Caco-2 (cell line): ENCODE measurements at regions not wholly inside any gene's neighbourhood (a gene's known extent, or its start where the extent isn't known, plus 50 kb on each side); places are given as distances from the start of the nearest gene placed in this dataset.

Experiments used
- BruUV-seq: library from RNA; stranded (reverse); fragments of 400-500 nt; replicated peaks from 2 replicates; lab custom pipeline; 2021; lab: Mats Ljungman, UMichigan
- CTCF ChIA-PET: fragments of 300-600 bp; sonication (Branson Sonifier 250); formaldehyde crosslinking; loops from one replicate; lab custom pipeline; 2022; ENCODE audit warnings: antibody characterized with exemption; lab: Charles Lee
- POLR2A ChIA-PET: fragments of 300-600 bp; sonication (Branson Sonifier 250); formaldehyde crosslinking; loops from one replicate; lab custom pipeline; 2022; ENCODE audit warnings: antibody characterized with exemption; lab: Charles Lee
- DNase-seq, 2 experiments: peaks; one replicate each; pipeline versions ENCODE4 v3.0.0 to v3.0.0-alpha.2; 2020 to 2022
- H3K27me3 ChIP-seq: replicated peaks from 2 replicates; pipeline ENCODE4 v1.6.0; 2011; ENCODE audit warnings: low read length; ENCODE audit not compliant: control insufficient read depth, insufficient read depth
- H3K36me3 ChIP-seq: 2 replicates; pipeline ENCODE4 v1.5.1; 2011; ENCODE audit warnings: low read length; ENCODE audit not compliant: control insufficient read depth, insufficient read depth
- H3K4me1 ChIP-seq: fragments of 250-450 bp; sonication (Bioruptor Pico); 2 replicates; pipeline ENCODE4 v1.5.1; 2020; ENCODE audit warnings: mild to moderate bottlenecking
- H3K4me3 ChIP-seq: 2 replicates; pipeline ENCODE4 v1.5.1; 2011; ENCODE audit warnings: low read depth, mild to moderate bottlenecking, control low read depth, low read length
- H3K9me3 ChIP-seq: fragments of 250-450 bp; sonication (Bioruptor Pico); 2 replicates; pipeline ENCODE4 v1.5.1; 2020; ENCODE audit warnings: mild to moderate bottlenecking, moderate library complexity
- H3K27ac Mint-ChIP-seq: one replicate; pipeline ENCODE4 v1.8.0; 2022; ENCODE audit warnings: mixed read lengths; ENCODE audit not compliant: unreplicated experiment
- H3K27me3 Mint-ChIP-seq: one replicate; pipeline ENCODE4 v1.8.0; 2022; ENCODE audit warnings: mixed read lengths; ENCODE audit not compliant: insufficient read depth, unreplicated experiment
- H3K36me3 Mint-ChIP-seq: one replicate; pipeline ENCODE4 v1.8.0; 2022; ENCODE audit warnings: mild to moderate bottlenecking, mixed read lengths; ENCODE audit not compliant: insufficient read depth, unreplicated experiment
- H3K4me1 Mint-ChIP-seq: one replicate; pipeline ENCODE4 v1.8.0; 2022; ENCODE audit warnings: low read depth, mixed read lengths; ENCODE audit not compliant: unreplicated experiment
- H3K4me3 Mint-ChIP-seq: one replicate; pipeline ENCODE4 v1.8.0; 2022; ENCODE audit warnings: mild to moderate bottlenecking, moderate library complexity, mixed read lengths; ENCODE audit not compliant: unreplicated experiment
- H3K9me3 Mint-ChIP-seq: one replicate; pipeline ENCODE4 v1.8.0; 2022; ENCODE audit warnings: mixed read lengths; ENCODE audit not compliant: unreplicated experiment
- intact Hi-C: fragments of 100-400 bp; cut with micrococcal nuclease; formaldehyde crosslinking; loops from one replicate; pipeline ENCODE4 v1.10.0; 2022; ENCODE audit not compliant: unreplicated experiment
- TF ChIP-seq, protein P1 (sequence below), 2 experiments: fragments of 200-600 bp in 1 of 2; IDR thresholded peaks; 1 replicate in 1 of 2; 2 replicates in 1 of 2; pipeline versions ENCODE4 v1.5.1 to v1.8.0; 2011 to 2022; ENCODE audit warnings: antibody characterized with exemption in 1 of 2, control low read depth in 1 of 2, inconsistent platforms in 1 of 2, low read depth in 1 of 2, low read length in 1 of 2, mild to moderate bottlenecking in 1 of 2, moderate library complexity in 1 of 2; ENCODE audit not compliant: insufficient read depth in 1 of 2, severe bottlenecking in 1 of 2, unreplicated experiment in 1 of 2

- intact Hi-C loops, result no loop called here
- H3K4me3 Mint-ChIP-seq, result no peak overlapping the region
- no TSS peak for BruUV-seq
- no peaks in the 10 kb centered on the region for H3K27me3 Mint-ChIP-seq
- CTCF ChIA-PET, result no interaction called here
- no peaks in the 10 kb centered on the region for H3K36me3 ChIP-seq
- H3K9me3 ChIP-seq, result no peaks in the 10 kb centered on the region
- peaks cover 6% of the 10 kb centered on the region for H3K4me1 Mint-ChIP-seq
- POLR2A ChIA-PET, result interaction anchor here (0.9 kb wide), 1 partner anchor 100 kb away, joined by 3 read pairs; the partner anchor contains the start of gene TBX3
- H3K4me3 ChIP-seq, result no peak overlapping the region
- H3K27me3 ChIP-seq, result no peaks in the 10 kb centered on the region
- H3K36me3 Mint-ChIP-seq, result no peaks in the 10 kb centered on the region
- H3K9me3 Mint-ChIP-seq, result no peaks in the 10 kb centered on the region
- peaks cover under 1% of the 10 kb centered on the region for H3K4me1 ChIP-seq
- TF ChIP-seq, protein P1, sequence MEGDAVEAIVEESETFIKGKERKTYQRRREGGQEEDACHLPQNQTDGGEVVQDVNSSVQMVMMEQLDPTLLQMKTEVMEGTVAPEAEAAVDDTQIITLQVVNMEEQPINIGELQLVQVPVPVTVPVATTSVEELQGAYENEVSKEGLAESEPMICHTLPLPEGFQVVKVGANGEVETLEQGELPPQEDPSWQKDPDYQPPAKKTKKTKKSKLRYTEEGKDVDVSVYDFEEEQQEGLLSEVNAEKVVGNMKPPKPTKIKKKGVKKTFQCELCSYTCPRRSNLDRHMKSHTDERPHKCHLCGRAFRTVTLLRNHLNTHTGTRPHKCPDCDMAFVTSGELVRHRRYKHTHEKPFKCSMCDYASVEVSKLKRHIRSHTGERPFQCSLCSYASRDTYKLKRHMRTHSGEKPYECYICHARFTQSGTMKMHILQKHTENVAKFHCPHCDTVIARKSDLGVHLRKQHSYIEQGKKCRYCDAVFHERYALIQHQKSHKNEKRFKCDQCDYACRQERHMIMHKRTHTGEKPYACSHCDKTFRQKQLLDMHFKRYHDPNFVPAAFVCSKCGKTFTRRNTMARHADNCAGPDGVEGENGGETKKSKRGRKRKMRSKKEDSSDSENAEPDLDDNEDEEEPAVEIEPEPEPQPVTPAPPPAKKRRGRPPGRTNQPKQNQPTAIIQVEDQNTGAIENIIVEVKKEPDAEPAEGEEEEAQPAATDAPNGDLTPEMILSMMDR (IDR thresholded peaks at IDR 0.05; ENCODE audit: insufficient read depth in 1 of 2, low read depth in 1 of 2, low read length in 1 of 2, severe bottlenecking in 1 of 2, unreplicated experiment in 1 of 2), result no peak
- no peak for DNase-seq
- no peak overlapping the region for H3K27ac Mint-ChIP-seq
Measured at GRCh38 chr12:114784526-114784925, 100.6 kb upstream of the TBX3 start.

DNA sequence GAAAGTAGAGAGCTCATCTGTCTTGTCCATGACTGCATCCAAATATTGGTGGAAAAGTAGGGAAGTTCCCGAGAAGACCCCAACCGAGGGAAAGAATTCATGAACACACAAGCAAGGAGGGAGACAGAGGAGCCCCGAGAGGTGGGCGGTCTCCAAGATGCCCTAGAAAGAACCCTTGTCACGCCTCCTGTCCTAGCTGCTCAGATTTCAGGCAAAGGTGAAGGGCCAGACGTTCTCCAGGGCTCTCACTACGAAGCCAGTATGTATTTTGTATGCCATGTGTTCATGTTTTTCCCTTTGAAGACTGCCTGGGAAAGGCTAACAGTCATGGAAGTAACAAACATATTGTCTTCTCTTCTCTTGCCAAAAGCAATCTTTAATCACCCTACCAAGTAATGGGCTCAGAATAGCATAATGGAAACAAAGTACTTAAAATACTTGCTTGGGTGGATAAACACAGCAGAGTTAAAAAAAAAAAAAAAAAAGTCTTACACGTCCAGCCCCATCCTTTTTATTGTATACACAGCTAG lies 99.2 kb upstream of the TBX3 start:
- peaks cover 11% of the 10 kb centered on the region for H3K4me1 Mint-ChIP-seq
- TF ChIP-seq, protein P1 (IDR thresholded peaks at IDR 0.05; ENCODE audit: insufficient read depth in 1 of 2, low read depth in 1 of 2, low read length in 1 of 2, severe bottlenecking in 1 of 2, unreplicated experiment in 1 of 2), result no peak
- no peaks in the 10 kb centered on the region for H3K27me3 Mint-ChIP-seq
- no peak overlapping the region for H3K4me3 Mint-ChIP-seq
- intact Hi-C loops, result no loop called here
- H3K9me3 Mint-ChIP-seq, result no peaks in the 10 kb centered on the region
- peaks cover 6% of the 10 kb centered on the region; the same call in 1 of the 2 replicates for H3K4me1 ChIP-seq
- no TSS peak for BruUV-seq
- ChIA-PET CTCF (interaction anchor here (1.1 kb wide), 1 partner anchor 17 kb away, joined by 4 read pairs; no protein-coding TSS in a partner anchor), POLR2A (no interaction called here)
- H3K4me3 ChIP-seq, result no peak overlapping the region
- no peaks in the 10 kb centered on the region for H3K36me3 Mint-ChIP-seq
- H3K27me3 ChIP-seq, result no peaks in the 10 kb centered on the region
- H3K27ac Mint-ChIP-seq, result no peak overlapping the region
- H3K36me3 ChIP-seq, result no peaks in the 10 kb centered on the region
- DNase-seq, result no peak
- H3K9me3 ChIP-seq, result no peaks in the 10 kb centered on the region

DNA sequence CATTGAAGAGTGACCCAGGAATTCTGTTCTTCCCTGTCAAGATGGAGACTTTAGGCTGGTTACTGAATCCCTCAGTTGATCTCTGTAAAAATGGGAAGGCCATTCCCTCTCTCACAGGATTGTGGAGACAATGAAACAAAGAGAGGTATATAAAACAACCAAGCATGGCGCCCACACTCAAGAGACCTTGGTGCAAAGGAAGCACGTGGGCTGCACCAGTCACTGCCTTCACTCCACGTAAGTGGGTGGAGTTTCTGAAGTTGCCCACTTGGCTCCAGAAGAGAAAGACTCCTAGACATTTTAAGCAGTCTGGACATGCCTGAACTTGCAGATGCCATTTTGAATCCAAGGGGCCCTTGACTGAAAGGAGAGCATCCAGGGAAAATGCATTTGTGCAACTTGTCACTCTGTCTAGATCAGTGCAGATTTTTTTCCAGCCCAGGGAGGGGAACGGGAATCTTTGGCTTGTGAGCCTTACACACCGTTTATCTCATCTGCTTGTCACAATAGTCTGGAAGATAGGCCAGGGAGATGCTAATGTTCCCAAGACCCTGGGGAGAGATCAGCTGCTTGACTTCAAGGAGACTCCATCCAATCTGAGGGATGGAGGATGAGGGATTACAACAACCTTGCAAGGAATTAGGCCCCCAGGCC lies 96.9 kb upstream of the TBX3 start:
- H3K4me3 Mint-ChIP-seq, result no peak overlapping the region
- Histone ChIP-seq H3K9me3 (no peaks in the 10 kb centered on the region), H3K4me3 (no peak overlapping the region), H3K27me3 (no peaks in the 10 kb centered on the region), H3K4me1 (peaks cover 6% of the 10 kb centered on the region; the same call in 1 of the 2 replicates), H3K36me3 (no peaks in the 10 kb centered on the region)
- no peaks in the 10 kb centered on the region for H3K9me3 Mint-ChIP-seq
- no peak overlapping the region for H3K27ac Mint-ChIP-seq
- H3K4me1 Mint-ChIP-seq, result peaks cover 11% of the 10 kb centered on the region
- no TSS peak for BruUV-seq
- TF ChIP-seq, protein P1 (IDR thresholded peaks at IDR 0.05; ENCODE audit: insufficient read depth in 1 of 2, low read depth in 1 of 2, low read length in 1 of 2, severe bottlenecking in 1 of 2, unreplicated experiment in 1 of 2), result no peak
- DNase-seq, result no peak
- intact Hi-C loops, result no loop called here
- no peaks in the 10 kb centered on the region for H3K27me3 Mint-ChIP-seq
- POLR2A ChIA-PET, result no interaction called here
- CTCF ChIA-PET, result interaction anchor here (0.7 kb wide), 1 partner anchor 123 kb away, joined by 9 read pairs; no protein-coding TSS in a partner anchor
- H3K36me3 Mint-ChIP-seq, result peaks cover 6% of the 10 kb centered on the region
